ENCODE measurements at regions not wholly inside any gene's neighbourhood (a gene's known extent, or its start where the extent isn't known, plus 50 kb on each side); places are given as distances from the start of the nearest gene placed in this dataset.
"Not testable (repeated sequence)": the region's sequence is repeated elsewhere in the genome, so short reads cannot be mapped to it uniquely, and the experiment has no call there.

GRCh38 chr1:60504206-60504840 lies 430.8 kb upstream of the C1orf87 start:
- no peaks in the 10 kb centered on the region for H4K20me1 ChIP-seq (ENCODE audit: control insufficient read depth, extremely low read depth, insufficient read depth, low read length)
- no peaks in the 10 kb centered on the region for H3K9me3 ChIP-seq (ENCODE audit: control insufficient read depth, insufficient read depth, low read depth, low read length)

GRCh38 chr1:60503266-60503925 lies 429.8 kb upstream of the C1orf87 start:
- no peak for DNase-seq (ENCODE audit: low read depth in 2 of 2)
- Histone ChIP-seq H2AFZ (ENCODE audit: low read length) (no peak overlapping the region), H3K36me3 (ENCODE audit: control insufficient read depth, insufficient read depth, low read length) (no peaks in the 10 kb centered on the region), H3K9ac (ENCODE audit: insufficient read depth, low read length) (no peak overlapping the region), H3K4me1 (ENCODE audit: control insufficient read depth, extremely low read depth, insufficient read depth, low read length) (no peaks in the 10 kb centered on the region), H3K9me3 (ENCODE audit: control insufficient read depth, insufficient read depth, low read depth, low read length) (no peaks in the 10 kb centered on the region), H3K27ac (ENCODE audit: insufficient read depth, low read length) (no peak overlapping the region), H3K4me2 (ENCODE audit: extremely low read depth, insufficient read depth, low read length) (no peak overlapping the region), H3K79me2 (ENCODE audit: control insufficient read depth, insufficient read depth, low read length) (no peaks in the 10 kb centered on the region), H3K4me3 (replicated peaks in 1 of 4; ENCODE audit: control extremely low read depth in 1 of 4, insufficient read depth in 1 of 4, low read depth in 3 of 4, low read length in 4 of 4) (no peak overlapping the region), H4K20me1 (ENCODE audit: control insufficient read depth, extremely low read depth, insufficient read depth, low read length) (no peaks in the 10 kb centered on the region), H3K27me3 (ENCODE audit: control insufficient read depth, insufficient read depth, low read length) (no peaks in the 10 kb centered on the region)
- TF ChIP-seq, protein P1, sequence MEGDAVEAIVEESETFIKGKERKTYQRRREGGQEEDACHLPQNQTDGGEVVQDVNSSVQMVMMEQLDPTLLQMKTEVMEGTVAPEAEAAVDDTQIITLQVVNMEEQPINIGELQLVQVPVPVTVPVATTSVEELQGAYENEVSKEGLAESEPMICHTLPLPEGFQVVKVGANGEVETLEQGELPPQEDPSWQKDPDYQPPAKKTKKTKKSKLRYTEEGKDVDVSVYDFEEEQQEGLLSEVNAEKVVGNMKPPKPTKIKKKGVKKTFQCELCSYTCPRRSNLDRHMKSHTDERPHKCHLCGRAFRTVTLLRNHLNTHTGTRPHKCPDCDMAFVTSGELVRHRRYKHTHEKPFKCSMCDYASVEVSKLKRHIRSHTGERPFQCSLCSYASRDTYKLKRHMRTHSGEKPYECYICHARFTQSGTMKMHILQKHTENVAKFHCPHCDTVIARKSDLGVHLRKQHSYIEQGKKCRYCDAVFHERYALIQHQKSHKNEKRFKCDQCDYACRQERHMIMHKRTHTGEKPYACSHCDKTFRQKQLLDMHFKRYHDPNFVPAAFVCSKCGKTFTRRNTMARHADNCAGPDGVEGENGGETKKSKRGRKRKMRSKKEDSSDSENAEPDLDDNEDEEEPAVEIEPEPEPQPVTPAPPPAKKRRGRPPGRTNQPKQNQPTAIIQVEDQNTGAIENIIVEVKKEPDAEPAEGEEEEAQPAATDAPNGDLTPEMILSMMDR (conservative IDR thresholded peaks at IDR 0.05 in 1 of 2, IDR thresholded peaks at IDR 0.05 in 1 of 2; ENCODE audit: low read depth in 1 of 2, low read length in 2 of 2), result no peak
- TF ChIP-seq EZH2 (IDR thresholded peaks at IDR 0.05; ENCODE audit: low read length, missing control alignments), result no peak

More at GRCh38 chr1:60504206-60504840, 430.8 kb upstream of the C1orf87 start:
- Histone ChIP-seq H3K79me2 (ENCODE audit: control insufficient read depth, insufficient read depth, low read length) (no peaks in the 10 kb centered on the region), H3K4me1 (ENCODE audit: control insufficient read depth, extremely low read depth, insufficient read depth, low read length) (no peaks in the 10 kb centered on the region), H3K4me3 (replicated peaks in 1 of 4; ENCODE audit: control extremely low read depth in 1 of 4, insufficient read depth in 1 of 4, low read depth in 3 of 4, low read length in 4 of 4) (no peak overlapping the region), H3K4me2 (ENCODE audit: extremely low read depth, insufficient read depth, low read length) (no peak overlapping the region), H3K27me3 (ENCODE audit: control insufficient read depth, insufficient read depth, low read length) (no peaks in the 10 kb centered on the region), H2AFZ (ENCODE audit: low read length) (no peak overlapping the region), H3K36me3 (ENCODE audit: control insufficient read depth, insufficient read depth, low read length) (no peaks in the 10 kb centered on the region), H3K9ac (ENCODE audit: insufficient read depth, low read length) (no peak overlapping the region), H3K27ac (ENCODE audit: insufficient read depth, low read length) (no peak overlapping the region)
- DNase-seq (ENCODE audit: low read depth in 2 of 2), result no peak
- TF ChIP-seq EZH2 (IDR thresholded peaks at IDR 0.05; ENCODE audit: low read length, missing control alignments), result no peak
- TF ChIP-seq, protein P1 (conservative IDR thresholded peaks at IDR 0.05 in 1 of 2, IDR thresholded peaks at IDR 0.05 in 1 of 2; ENCODE audit: low read depth in 1 of 2, low read length in 2 of 2), result no peak

DNA sequence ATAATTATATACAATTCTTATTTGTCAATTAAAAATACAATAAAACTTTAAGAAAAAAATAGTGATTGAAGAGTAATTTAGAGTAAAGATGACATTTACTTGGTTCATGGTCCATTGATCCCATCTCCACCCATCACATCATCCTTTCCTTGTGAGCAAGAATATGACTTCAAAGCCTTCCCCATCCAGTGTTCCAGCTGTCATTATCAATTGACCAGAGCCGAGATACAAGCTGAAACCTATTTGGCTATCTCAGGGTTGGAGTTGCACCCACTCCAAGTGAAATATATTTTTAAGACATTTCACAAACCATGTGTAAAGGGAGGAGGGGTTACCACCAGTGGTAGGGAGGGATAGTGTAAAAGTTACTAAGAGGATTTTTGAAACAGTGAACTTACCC lies 428.9 kb upstream of the C1orf87 start:
- Histone ChIP-seq H3K9ac (ENCODE audit: insufficient read depth, low read length) (no peak overlapping the region), H4K20me1 (ENCODE audit: control insufficient read depth, extremely low read depth, insufficient read depth, low read length) (no peaks in the 10 kb centered on the region), H3K36me3 (ENCODE audit: control insufficient read depth, insufficient read depth, low read length) (no peaks in the 10 kb centered on the region), H3K9me3 (ENCODE audit: control insufficient read depth, insufficient read depth, low read depth, low read length) (no peaks in the 10 kb centered on the region), H3K27me3 (ENCODE audit: control insufficient read depth, insufficient read depth, low read length) (no peaks in the 10 kb centered on the region), H3K4me1 (ENCODE audit: control insufficient read depth, extremely low read depth, insufficient read depth, low read length) (no peaks in the 10 kb centered on the region), H2AFZ (ENCODE audit: low read length) (no peak overlapping the region), H3K79me2 (ENCODE audit: control insufficient read depth, insufficient read depth, low read length) (no peaks in the 10 kb centered on the region), H3K4me2 (ENCODE audit: extremely low read depth, insufficient read depth, low read length) (no peak overlapping the region), H3K27ac (ENCODE audit: insufficient read depth, low read length) (no peak overlapping the region), H3K4me3 (replicated peaks in 1 of 4; ENCODE audit: control extremely low read depth in 1 of 4, insufficient read depth in 1 of 4, low read depth in 3 of 4, low read length in 4 of 4) (no peak overlapping the region)
- DNase-seq (ENCODE audit: low read depth in 2 of 2), result no peak
- TF ChIP-seq, protein P1 (conservative IDR thresholded peaks at IDR 0.05 in 1 of 2, IDR thresholded peaks at IDR 0.05 in 1 of 2; ENCODE audit: low read depth in 1 of 2, low read length in 2 of 2), result no peak
- no peak for TF ChIP-seq EZH2 (IDR thresholded peaks at IDR 0.05; ENCODE audit: low read length, missing control alignments)

DNA sequence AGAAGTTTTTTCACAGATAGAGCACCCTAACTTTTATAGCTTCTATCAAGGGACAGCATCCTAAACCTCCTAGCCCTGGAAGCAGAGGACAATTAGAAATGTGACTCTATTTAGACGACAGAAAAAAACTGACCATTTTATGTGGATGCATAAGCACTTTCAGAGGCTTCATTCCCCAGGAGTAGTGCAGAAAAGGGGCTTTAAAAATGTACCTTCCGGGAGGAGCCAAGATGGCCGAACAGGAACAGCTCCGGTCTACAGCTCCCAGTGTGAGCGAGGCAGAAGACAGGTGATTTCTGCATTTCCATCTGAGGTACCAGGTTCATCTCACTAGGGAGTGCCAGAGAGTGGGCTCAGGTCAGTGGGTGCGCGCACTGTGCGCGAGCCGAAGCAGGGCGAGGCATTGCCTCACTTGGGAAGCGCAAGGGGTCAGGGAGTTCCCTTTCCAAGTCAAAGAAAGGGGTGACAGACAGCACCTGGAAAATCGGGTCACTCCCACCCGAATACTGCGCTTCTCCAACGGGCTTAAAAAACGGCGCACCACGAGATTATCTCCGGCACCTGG lies 416.4 kb upstream of the C1orf87 start:
- H3K9me3 ChIP-seq (ENCODE audit: control insufficient read depth, insufficient read depth, low read depth, low read length); H3K27me3 ChIP-seq (ENCODE audit: control insufficient read depth, insufficient read depth, low read length); H3K4me1 ChIP-seq (ENCODE audit: control insufficient read depth, extremely low read depth, insufficient read depth, low read length); H4K20me1 ChIP-seq (ENCODE audit: control insufficient read depth, extremely low read depth, insufficient read depth, low read length); H2AFZ ChIP-seq (ENCODE audit: low read length); H3K4me3 ChIP-seq (replicated peaks in 1 of 4; ENCODE audit: control extremely low read depth in 1 of 4, insufficient read depth in 1 of 4, low read depth in 3 of 4, low read length in 4 of 4); H3K4me2 ChIP-seq (ENCODE audit: extremely low read depth, insufficient read depth, low read length); H3K79me2 ChIP-seq (ENCODE audit: control insufficient read depth, insufficient read depth, low read length); DNase-seq (ENCODE audit: low read depth in 2 of 2); H3K9ac ChIP-seq (ENCODE audit: insufficient read depth, low read length); H3K36me3 ChIP-seq (ENCODE audit: control insufficient read depth, insufficient read depth, low read length); H3K27ac ChIP-seq (ENCODE audit: insufficient read depth, low read length): not testable (repeated sequence)

Measured in fibroblast of lung (primary cell).